Stimulated activated CD8-positive, alpha-beta memory T cell treated with anti-CD3 and anti-CD28 coated beads, Interleukin-2, amount 100 ng/mL, for 48 hours (primary cell): ENCODE measurements at regions not wholly inside any gene's neighbourhood (a gene's known extent, or its start where the extent isn't known, plus 50 kb on each side); places are given as distances from the start of the nearest gene placed in this dataset.
"Not testable (repeated sequence)": the region's sequence is repeated elsewhere in the genome, so short reads cannot be mapped to it uniquely, and the experiment has no call there.

Experiments
- DNase-seq, 2 donors: peaks; one replicate each; pipeline ENCODE4 v3.0.0-alpha.2; 2020; ENCODE audit warnings: low read depth in 2 of 2

DNA sequence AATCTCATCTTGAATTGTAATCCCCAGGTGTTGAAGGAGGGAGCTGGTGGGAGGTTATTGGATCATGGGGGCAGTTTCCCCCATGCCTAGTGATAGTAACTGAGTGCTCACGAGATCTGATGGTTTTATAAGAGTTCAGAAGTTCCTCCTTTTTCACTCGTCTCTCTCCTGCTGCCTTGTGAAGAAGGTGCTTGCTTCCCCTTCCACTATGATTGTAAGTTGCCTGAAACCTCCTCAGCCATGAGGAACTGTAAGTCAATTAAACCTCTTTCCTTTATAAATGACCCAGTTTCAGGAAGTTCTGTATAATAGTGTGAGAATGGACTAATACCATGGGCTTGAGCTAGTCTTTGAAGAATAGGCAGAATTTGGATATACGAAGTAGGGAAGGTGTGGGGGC lies 113.9 kb downstream of the RIN2 start:
- no peak for DNase-seq

DNA sequence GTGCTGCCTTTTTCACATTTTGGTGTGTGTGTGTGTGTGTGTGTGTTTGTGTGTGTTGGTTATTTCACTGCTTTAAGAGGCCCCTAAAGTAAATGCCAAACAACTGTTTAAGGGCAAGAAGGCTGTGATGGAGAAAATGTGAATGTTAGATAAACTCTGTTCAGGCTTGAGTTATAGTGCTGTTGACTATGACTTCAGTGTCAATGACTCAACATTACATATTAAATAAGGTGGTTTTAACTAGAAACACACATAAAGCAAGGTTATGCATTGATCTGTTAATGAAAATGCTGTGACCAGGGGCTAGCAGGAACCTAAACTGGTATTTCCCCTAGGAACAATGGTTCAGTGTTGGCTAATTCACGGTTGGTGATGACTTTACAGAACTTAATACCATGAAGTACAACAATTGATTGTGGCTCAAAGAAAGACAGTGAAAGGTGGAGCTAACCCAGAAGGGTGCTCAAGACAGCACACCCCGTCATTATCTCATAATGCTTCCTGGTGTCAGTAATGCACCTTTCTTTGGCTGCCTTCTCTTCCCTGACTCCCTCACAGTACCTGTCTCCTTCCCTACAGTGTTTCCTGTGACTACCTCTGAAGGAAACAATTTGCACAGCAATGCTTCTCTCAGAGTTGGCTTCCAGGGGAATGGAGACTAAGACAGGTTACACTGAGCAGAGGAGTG lies 116.1 kb downstream of the RIN2 start:
- no peak for DNase-seq

DNA sequence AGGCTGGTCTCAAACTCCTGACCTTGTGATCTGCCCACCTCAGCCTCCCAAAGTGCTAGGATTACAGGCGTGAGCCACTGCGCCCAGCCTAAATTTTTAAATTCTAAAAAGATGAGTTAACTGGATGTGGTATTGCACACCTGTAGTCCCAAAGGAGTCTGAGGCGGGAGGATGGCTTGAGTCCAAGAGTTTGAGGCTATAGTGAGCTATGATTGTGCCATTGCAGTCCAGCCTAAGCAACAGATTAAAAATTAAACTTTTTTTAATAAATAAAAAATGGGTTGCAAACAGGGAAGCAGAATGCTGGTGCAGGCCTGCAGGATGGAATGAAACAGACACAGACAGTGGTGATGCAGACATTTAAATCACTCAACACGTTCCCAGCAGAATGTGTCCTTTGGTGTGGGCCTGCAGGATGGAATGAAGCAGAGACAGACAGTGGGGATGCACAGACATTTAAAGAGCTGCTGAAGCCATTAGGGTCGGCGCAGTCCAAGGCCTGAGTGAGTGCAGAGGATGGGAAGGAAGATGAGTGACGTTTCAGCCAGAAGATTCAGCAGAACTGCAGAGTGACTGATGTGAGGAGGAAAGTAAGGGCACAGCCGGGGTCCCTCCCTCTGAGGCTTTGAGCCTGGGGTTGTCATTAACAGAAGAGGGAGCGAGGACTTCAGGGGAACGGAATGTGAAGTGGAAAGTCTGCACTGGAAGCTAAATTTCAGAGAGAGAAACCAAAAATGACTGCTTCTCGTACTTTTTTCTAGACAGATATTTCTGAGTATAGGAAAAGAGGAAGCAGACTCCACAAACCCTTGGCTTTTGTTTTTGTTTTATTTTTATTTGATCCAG lies 117.5 kb downstream of the RIN2 start:
- no peak for DNase-seq

DNA sequence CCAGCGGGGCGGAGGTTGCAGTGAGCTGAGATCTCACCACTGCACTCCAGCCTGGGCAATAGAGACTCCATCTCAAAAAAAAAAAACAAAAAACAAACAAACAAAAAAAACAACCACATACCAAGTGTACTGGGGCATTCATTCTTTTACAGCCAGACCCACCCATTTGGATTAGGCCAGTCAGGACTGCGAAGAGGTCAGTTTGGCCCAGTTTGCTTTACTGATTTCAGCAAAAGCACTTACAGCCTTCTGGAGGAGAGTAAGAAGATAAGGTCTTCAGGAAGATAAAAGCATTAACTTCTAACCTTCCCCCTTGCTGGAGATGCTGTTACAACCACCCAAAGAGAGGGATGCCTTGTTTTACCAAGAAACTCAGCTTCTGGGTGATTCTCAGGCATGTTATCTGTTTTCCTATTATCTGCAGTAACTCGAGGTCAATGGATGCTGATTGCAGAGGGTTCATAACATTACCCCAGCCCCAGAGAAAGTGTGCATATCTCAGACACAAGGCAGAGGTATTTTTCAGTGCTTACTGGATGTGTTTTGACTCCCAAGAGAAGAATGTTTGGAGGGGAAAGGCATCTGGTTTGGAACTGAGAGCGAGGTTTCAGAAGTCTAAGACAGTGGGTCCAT lies 118.9 kb downstream of the RIN2 start:
- no peak for DNase-seq

DNA sequence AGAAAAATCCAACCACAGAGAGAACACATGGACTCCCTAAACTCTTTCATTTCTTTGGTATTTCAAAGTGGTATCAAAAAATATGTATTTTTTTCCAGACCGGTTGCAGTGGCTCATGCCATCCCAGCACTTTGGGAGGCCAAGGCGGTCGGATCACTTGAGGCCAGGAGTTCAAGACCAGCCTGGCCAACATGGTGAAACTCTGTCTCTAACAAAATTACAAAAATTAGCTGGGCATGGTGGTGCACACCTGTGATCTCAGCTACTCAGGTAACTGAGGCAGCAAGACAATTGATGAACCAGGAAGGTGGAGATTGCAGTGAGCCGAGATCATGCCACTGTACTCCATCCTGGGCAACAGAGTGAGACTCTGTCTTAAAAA lies 121.8 kb downstream of the RIN2 start:
- not testable (repeated sequence) for DNase-seq

DNA sequence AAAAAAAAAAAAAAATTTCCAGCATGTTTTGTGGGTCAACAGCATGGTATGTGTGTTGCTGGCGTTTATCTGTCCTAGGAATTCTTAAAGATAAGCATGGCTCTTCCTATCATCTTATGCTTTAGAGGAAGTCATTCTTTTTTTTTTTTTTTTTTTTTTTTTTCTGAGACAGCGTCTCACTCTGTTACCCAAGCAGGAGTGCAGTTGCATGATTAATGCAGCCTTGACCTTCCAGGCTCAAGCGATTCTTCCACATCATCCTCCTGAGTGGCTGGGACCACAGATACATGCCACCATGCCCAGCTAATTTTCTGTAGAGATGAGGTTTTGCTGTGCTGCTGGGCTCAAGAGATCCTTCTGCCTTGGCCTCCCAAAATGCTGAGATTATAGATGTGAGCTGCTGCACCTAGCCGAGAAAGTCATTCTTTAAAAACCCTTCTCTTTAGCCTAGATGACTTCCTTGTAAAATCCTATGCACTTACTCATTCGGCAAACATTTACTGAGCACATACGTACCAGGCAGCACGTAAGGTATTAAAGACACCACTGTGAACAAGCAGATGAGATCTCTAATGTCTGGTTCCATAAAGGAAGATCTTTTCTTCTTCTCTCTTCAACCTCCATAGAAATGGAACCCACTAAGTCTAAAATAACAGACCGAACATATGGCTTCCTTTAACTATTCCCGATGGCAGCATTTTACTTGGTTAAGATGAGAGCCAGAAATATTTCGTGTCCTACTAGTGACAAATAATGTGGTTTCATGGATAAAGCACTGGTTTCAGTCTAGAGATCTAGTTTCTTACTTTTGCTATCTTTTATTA lies 122.4 kb downstream of the RIN2 start:
- DNase-seq = no peak

DNA sequence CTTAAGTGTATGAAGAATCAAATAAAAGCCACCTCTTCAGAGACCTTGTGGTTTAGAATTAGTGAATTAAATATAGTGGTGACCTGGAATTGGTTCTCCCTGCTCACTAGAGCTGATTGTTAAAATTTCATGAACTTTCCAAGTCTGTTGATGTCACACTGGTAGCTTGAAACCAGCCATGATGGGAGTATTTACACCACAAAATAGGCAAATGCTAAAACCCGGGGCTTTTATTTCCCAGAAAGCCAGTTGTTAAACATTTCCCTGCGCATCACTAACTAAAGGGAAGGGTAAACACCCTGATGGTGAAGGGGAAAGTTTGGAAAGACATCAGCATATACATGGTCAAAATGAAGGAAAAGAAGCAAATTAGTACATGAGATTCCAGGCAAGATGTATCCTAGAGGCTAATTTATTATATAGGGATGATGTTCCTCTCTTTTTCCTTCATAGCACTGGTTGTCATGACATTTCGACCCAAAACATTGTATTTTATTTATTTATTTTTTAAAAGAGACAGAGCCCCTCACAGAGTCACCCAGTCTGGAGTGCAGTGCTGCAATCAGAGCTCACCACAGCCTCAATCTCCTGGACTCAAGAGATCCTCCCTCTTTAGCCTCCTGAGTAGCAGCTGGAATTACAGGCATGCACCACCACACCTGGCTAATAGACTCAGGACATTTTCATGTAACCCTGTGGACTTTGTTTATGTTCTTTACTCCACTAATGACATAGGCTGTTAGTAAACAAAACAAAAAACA lies 123.2 kb downstream of the RIN2 start:
- DNase-seq = no peak

DNA sequence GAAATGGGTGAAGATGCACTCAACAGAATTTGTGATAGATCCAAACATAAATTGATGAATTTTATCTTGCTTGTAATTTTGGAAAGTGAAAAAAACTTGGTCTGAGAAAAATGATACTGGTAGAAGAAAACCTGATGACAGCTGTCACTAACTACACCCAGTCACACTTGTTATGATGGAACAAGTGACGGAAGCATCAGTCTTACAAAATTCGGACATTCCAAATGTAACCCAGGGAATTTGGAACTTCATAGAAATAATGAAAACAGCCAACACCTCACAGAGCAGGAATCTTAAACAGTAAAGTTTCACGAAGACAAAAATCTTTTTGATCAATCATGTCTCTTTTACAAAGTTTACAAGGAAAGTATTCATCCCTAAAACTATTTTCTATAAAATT lies 123.9 kb downstream of the RIN2 start:
- DNase-seq = no peak

DNA sequence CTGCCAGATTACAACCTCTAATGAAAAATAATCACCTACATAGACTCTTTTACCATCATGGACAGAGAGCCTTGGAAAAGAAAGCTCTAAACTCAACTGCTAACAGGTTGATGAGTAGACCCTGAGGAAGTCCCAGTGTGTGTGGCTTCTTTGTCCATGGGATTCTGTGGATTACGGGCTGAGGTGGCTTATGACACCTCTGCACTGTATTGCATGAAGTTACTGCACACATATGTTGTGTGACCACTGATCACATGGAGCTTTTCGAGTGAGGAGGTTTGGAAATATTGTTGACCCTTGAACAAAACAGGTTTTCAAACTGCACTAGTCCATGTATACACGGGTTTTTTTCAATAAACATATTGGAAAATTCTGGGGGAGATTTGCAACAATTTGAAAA lies 124.4 kb downstream of the RIN2 start:
- no peak for DNase-seq

DNA sequence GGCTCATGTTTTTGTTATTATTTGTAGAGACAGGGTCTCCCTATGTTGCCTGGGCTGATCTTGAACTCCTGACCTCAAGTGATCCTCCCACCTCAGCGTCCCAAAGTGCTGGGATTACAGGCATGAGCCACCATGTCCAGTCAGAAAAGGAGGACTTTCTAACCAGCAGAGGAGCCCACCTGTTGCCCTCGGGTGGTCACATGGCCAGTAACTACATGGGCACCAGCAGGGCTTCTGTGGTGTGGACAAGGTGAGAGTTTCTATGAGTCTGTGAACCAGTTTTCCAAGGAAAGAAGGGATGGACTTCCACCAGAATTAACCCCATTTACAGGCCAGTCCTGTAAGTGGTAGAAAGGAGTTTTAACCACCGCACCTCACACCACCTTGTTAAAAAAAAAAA lies 125.4 kb downstream of the RIN2 start:
- DNase-seq = no peak

DNA sequence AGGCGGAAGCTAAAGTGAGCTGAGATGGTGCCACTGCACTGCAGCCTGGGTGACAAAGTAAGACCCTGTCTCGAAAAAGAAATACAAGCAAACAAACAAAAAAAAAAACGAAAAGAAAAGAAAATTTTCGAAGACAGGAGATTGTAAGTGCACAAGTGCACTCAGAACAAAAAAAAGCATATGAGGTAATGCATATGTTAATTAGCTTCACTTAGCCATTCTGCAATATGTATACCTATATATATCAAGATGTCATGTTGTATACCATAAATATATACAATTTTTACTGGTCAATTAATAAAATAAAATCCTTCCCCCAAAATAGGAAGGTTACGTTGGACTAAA lies 127.5 kb downstream of the RIN2 start:
- DNase-seq = no peak

DNA sequence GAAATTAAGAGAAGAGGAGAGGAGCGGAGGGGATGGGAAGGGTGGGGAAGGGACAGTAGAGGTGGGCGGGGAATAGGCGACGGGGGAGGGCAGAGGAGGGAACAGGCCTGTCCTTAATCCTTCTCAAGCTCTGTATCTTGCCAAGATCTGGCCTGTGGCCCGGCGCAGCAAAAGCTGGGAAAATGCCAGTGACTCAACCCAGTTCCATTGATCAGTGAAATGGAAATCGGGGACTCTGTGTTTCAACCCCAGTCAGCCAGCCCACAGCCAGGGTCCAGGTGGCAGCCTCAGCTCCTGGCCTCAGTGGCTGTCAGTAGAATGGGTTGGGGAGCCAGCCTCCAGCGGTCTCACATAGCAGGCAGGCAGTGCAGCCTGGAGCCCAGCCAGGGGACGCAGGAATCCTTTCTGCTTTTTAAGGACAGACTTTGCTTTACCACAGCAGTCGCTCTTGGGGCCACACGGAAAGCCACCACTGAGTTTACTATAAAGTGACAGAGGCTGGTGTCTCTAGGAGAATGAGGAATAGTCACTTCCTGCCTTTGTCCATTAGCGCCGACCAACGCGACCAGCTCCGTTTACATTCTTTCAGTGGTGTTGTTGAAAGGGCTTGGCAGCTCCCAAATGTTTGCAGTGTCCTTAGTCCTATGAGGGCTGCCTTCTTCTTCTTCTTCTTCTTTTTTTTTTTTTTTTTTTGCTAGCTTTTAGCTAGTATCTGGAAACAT lies 128.0 kb downstream of the RIN2 start:
- DNase-seq = no peak

DNA sequence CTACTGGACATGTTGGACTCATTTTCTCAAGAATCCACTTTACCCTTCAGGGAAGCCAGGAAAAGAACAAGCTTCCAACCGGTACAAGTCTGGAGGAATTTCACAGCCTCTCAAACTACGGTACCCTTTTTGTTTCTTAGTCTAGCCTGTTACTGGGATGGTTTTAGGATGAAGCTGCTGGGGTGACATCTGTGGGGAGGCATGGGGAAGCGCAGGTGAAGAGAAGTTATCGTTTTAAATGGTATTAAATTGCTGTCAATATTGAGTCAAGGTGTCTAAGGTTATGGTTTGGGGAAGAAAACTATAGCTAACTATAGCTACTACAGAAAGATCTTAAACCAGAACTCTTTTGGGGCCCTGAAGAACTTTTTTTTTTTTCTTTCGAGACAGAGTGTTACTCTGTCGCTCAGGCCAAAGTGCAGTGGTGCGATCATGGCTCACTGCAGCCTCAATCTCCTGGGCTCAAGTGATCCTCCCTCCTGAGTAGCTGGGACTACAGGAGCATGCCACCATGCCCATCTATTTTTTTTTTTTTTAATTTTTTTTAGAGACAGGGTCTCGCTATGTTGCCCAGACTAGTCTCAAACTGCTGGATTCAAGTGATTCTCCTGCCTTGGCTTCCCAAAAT lies 128.7 kb downstream of the RIN2 start:
- no peak for DNase-seq

DNA sequence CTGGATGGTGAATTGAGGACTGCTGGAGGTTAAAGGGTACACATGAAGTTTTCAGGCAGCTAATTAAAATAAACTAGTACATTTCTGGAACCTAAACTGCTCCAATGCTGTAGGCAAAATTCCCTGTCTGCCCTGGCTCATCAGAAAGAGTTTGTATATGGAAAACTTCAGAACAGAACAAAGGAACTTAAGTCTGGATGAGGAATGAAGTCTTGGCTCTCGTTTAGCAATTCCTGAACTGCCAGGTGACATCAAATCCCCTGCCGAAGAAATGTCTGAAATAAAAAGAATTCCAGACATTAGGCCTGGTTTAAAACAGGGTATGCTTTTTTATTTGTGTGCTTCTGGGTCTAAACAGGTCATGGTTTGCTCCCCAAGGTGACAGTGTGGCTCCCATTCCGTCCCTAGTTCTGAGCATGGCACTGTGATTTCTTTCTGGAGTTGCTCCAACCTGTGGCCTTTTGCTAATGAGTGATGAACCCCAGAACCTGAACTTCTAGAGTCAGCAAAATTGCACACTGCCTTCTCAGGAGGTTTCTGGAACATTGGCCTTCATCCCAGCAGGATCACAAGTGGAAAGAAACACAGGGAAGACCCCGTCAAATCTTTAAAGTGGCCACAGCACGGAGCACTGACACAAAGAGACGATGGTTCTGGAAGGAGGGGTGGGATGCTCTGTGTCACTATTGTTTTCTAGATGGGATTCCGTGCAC lies 129.4 kb upstream of the NAA20 start:
- no peak for DNase-seq

DNA sequence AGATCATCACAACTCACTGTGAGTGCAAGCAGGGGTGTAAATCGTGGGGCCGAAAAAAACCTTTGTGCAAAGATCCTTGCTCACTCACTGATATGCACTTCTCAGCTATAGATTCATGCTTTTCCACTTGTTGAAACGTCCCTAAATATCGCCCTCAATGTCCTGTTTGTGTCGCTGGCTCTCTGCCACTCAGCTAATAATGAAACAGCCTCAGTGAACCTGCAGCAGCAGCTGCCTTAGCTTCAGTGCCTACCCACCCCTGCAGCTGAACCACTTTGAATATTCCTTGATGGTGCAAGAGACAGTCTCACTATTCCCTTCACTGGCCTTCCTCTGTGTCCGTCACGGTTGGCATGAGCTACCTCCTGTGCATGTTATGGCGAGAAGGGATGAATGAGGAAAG lies 128.9 kb upstream of the NAA20 start:
- no peak for DNase-seq

DNA sequence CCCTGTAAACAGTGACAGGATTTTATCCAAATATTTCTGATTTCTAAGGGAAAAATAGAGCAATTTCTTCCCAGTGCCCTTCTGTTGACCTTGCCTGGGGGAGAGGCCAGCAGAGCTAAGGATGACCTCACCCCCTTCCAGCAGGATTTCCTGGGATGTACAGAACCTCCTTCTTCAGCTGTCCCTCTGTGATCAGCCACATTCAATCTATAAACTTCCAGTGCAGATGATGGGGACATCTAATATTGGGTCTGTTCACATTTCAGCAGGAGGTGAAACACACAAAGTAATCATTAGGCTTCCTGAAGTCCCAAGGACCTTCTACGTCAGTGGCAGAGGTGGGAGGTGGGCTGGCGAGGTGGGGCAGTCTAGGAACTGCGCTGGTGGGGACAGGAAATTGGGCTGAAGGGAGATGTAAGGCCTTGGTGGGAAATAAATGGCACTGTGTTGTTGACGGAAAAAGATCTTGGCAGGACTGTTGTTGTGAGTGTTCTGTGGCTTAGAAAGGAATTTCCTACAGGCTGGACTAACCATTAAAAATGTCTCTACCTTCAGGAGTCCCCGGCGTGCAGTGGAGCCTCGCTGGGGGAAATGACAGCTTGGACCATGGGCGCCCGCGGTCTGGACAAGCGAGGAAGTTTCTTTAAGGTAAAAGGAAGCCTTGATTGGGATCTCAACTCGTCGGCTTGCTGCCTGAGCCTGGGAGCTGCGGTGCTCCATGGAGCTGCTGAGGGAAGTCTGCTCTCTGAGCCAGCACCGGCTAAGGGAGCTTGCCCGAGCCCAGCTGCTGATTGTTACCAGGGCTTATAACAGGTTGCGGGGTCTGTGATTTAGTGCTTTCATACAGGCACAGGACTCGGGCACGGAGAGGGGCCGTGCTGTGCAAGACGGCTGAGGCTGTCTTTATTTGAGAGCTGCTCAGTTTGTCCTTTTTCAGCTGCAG lies 127.9 kb upstream of the NAA20 start:
- no peak for DNase-seq

DNA sequence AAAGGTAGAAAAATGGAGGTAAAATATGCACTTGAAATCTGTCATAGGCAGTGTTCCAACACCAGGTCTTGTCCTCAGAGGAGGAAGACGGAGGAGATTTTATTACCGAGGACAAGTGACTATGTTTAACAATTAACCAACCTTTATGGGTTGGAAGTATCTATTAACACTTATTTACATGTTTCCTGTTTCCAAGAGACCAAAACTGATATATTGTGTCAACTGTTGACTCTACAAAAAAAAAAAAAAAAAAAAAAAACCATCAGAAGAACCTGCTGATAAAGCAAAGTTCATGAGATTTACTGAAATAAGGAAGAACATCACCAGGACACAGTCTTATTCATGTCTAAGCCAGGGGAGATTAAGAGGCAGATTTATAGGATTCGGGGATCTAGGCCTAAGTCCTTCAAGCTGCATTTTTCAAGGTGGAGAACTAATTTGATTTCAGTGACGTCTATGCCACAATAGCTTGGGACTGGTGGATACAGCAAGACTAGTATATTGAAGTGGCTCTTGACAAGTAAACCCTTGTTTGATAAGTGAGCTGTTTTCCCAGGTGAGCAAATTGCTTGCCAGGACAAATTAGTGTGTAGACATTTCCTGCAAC lies 126.6 kb upstream of the NAA20 start:
- DNase-seq = no peak

DNA sequence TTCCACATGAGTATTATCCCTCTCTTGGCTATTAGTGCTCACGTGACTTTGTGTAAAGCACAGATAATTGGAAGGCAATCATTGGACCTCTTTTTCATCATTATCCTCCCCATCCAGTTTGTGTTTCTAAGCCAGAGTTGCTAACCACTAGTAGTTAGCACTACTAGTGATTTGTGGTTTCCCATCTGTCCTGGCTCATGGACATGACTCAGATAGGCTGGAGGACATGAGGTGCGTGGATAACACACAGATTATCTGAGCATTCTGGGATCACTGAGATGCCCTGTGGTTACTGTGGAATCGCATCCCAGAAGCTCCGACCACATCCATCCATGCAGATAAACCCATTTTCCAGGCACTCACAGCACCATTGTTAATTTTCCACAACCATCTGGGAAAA lies 123.8 kb upstream of the NAA20 start:
- no peak for DNase-seq
